ENCODE measurements at regions not wholly inside any gene's neighbourhood (a gene's known extent, or its start where the extent isn't known, plus 50 kb on each side); places are given as distances from the start of the nearest gene placed in this dataset.

- Histone ChIP-seq H3K79me2 (ENCODE audit: control insufficient read depth, insufficient read depth, low read length, unreplicated experiment) (no peaks in the 10 kb centered on the region), H3K27ac (ENCODE audit: low read depth, low read length) (no peak overlapping the region), H3K4me1 (ENCODE audit: control insufficient read depth, insufficient read depth, low read length, unreplicated experiment) (no peaks in the 10 kb centered on the region), H3K36me3 (ENCODE audit: insufficient read depth, low read length) (no peaks in the 10 kb centered on the region), H3K27me3 (ENCODE audit: insufficient read depth, low read length) (no peaks in the 10 kb centered on the region), H3K4me3 (ENCODE audit: low read depth, low read length) (no peak overlapping the region), H2AFZ (ENCODE audit: low read length, unreplicated experiment) (no peak overlapping the region)
These were observed 67.9 kb downstream of the KLHDC7A start for GRCh38 chr1:18548643-18549042.

GRCh38 chr1:18549106-18549505 lies 68.4 kb downstream of the KLHDC7A start:
- H3K27ac ChIP-seq (ENCODE audit: low read depth, low read length), result no peak overlapping the region
- no peaks in the 10 kb centered on the region for H3K27me3 ChIP-seq (ENCODE audit: insufficient read depth, low read length)
- H3K36me3 ChIP-seq (ENCODE audit: insufficient read depth, low read length), result no peaks in the 10 kb centered on the region
- H3K4me1 ChIP-seq (ENCODE audit: control insufficient read depth, insufficient read depth, low read length, unreplicated experiment), result no peaks in the 10 kb centered on the region
- no peak overlapping the region for H3K4me3 ChIP-seq (ENCODE audit: low read depth, low read length)
- no peak overlapping the region for H2AFZ ChIP-seq (ENCODE audit: low read length, unreplicated experiment)
- H3K79me2 ChIP-seq (ENCODE audit: control insufficient read depth, insufficient read depth, low read length, unreplicated experiment), result no peaks in the 10 kb centered on the region

- H3K27ac ChIP-seq (ENCODE audit: low read depth, low read length), result no peak overlapping the region
- no peaks in the 10 kb centered on the region for H3K27me3 ChIP-seq (ENCODE audit: insufficient read depth, low read length)
- no peaks in the 10 kb centered on the region for H3K36me3 ChIP-seq (ENCODE audit: insufficient read depth, low read length)
- H3K79me2 ChIP-seq (ENCODE audit: control insufficient read depth, insufficient read depth, low read length, unreplicated experiment), result no peaks in the 10 kb centered on the region
- H3K4me1 ChIP-seq (ENCODE audit: control insufficient read depth, insufficient read depth, low read length, unreplicated experiment), result no peaks in the 10 kb centered on the region
- no peak overlapping the region for H3K4me3 ChIP-seq (ENCODE audit: low read depth, low read length)
- no peak overlapping the region for H2AFZ ChIP-seq (ENCODE audit: low read length, unreplicated experiment)
These were observed 69.2 kb downstream of the KLHDC7A start for GRCh38 chr1:18549906-18550305.

- Histone ChIP-seq H3K4me3 (ENCODE audit: low read depth, low read length) (no peak overlapping the region), H3K27me3 (ENCODE audit: insufficient read depth, low read length) (peaks cover 4% of the 10 kb centered on the region; the same call in 1 of the 2 replicates), H2AFZ (ENCODE audit: low read length, unreplicated experiment) (no peak overlapping the region), H3K36me3 (ENCODE audit: insufficient read depth, low read length) (no peaks in the 10 kb centered on the region), H3K27ac (ENCODE audit: low read depth, low read length) (no peak overlapping the region), H3K4me1 (ENCODE audit: control insufficient read depth, insufficient read depth, low read length, unreplicated experiment) (no peaks in the 10 kb centered on the region), H3K79me2 (ENCODE audit: control insufficient read depth, insufficient read depth, low read length, unreplicated experiment) (no peaks in the 10 kb centered on the region)
These were observed 71.9 kb downstream of the KLHDC7A start for GRCh38 chr1:18552631-18553030.

GRCh38 chr1:18553388-18553787 lies 72.7 kb downstream of the KLHDC7A start:
- Histone ChIP-seq H3K4me3 (ENCODE audit: low read depth, low read length) (no peak overlapping the region), H3K4me1 (ENCODE audit: control insufficient read depth, insufficient read depth, low read length, unreplicated experiment) (no peaks in the 10 kb centered on the region), H2AFZ (ENCODE audit: low read length, unreplicated experiment) (no peak overlapping the region), H3K36me3 (ENCODE audit: insufficient read depth, low read length) (no peaks in the 10 kb centered on the region), H3K27ac (ENCODE audit: low read depth, low read length) (no peak overlapping the region), H3K27me3 (ENCODE audit: insufficient read depth, low read length) (peaks cover 12% of the 10 kb centered on the region), H3K79me2 (ENCODE audit: control insufficient read depth, insufficient read depth, low read length, unreplicated experiment) (no peaks in the 10 kb centered on the region)

- no peaks in the 10 kb centered on the region for H3K79me2 ChIP-seq (ENCODE audit: control insufficient read depth, insufficient read depth, low read length, unreplicated experiment)
- no peaks in the 10 kb centered on the region for H3K4me1 ChIP-seq (ENCODE audit: control insufficient read depth, insufficient read depth, low read length, unreplicated experiment)
- H3K27ac ChIP-seq (ENCODE audit: low read depth, low read length), result no peak overlapping the region
- H2AFZ ChIP-seq (ENCODE audit: low read length, unreplicated experiment), result no peak overlapping the region
- no peaks in the 10 kb centered on the region for H3K36me3 ChIP-seq (ENCODE audit: insufficient read depth, low read length)
- H3K4me3 ChIP-seq (ENCODE audit: low read depth, low read length), result no peak overlapping the region
- H3K27me3 ChIP-seq (ENCODE audit: insufficient read depth, low read length), result peaks cover 19% of the 10 kb centered on the region
These were observed 73.4 kb downstream of the KLHDC7A start for GRCh38 chr1:18554099-18554498.

GRCh38 chr1:18554597-18554996 lies 73.9 kb downstream of the KLHDC7A start:
- Histone ChIP-seq H3K79me2 (ENCODE audit: control insufficient read depth, insufficient read depth, low read length, unreplicated experiment) (no peaks in the 10 kb centered on the region), H2AFZ (ENCODE audit: low read length, unreplicated experiment) (no peak overlapping the region), H3K4me1 (ENCODE audit: control insufficient read depth, insufficient read depth, low read length, unreplicated experiment) (no peaks in the 10 kb centered on the region), H3K27me3 (ENCODE audit: insufficient read depth, low read length) (peaks cover 22% of the 10 kb centered on the region), H3K27ac (ENCODE audit: low read depth, low read length) (no peak overlapping the region), H3K4me3 (ENCODE audit: low read depth, low read length) (no peak overlapping the region), H3K36me3 (ENCODE audit: insufficient read depth, low read length) (no peaks in the 10 kb centered on the region)

GRCh38 chr1:18555036-18555435 lies 74.3 kb downstream of the KLHDC7A start:
- no peaks in the 10 kb centered on the region for H3K36me3 ChIP-seq (ENCODE audit: insufficient read depth, low read length)

GRCh38 chr1:18556364-18556763 lies 74.3 kb upstream of the PAX7 start:
- no peaks in the 10 kb centered on the region for H3K79me2 ChIP-seq (ENCODE audit: control insufficient read depth, insufficient read depth, low read length, unreplicated experiment)
- no peaks in the 10 kb centered on the region for H3K36me3 ChIP-seq (ENCODE audit: insufficient read depth, low read length)
- peaks cover 32% of the 10 kb centered on the region for H3K27me3 ChIP-seq (ENCODE audit: insufficient read depth, low read length)
- H2AFZ ChIP-seq (ENCODE audit: low read length, unreplicated experiment), result no peak overlapping the region
- H3K4me1 ChIP-seq (ENCODE audit: control insufficient read depth, insufficient read depth, low read length, unreplicated experiment), result no peaks in the 10 kb centered on the region
- H3K27ac ChIP-seq (ENCODE audit: low read depth, low read length), result no peak overlapping the region
- no peak overlapping the region for H3K4me3 ChIP-seq (ENCODE audit: low read depth, low read length)

More at GRCh38 chr1:18555036-18555435, 74.3 kb downstream of the KLHDC7A start:
- Histone ChIP-seq H3K27ac (ENCODE audit: low read depth, low read length) (no peak overlapping the region), H2AFZ (ENCODE audit: low read length, unreplicated experiment) (no peak overlapping the region), H3K4me1 (ENCODE audit: control insufficient read depth, insufficient read depth, low read length, unreplicated experiment) (no peaks in the 10 kb centered on the region), H3K27me3 (ENCODE audit: insufficient read depth, low read length) (peaks cover 25% of the 10 kb centered on the region), H3K79me2 (ENCODE audit: control insufficient read depth, insufficient read depth, low read length, unreplicated experiment) (no peaks in the 10 kb centered on the region), H3K4me3 (ENCODE audit: low read depth, low read length) (no peak overlapping the region)

GRCh38 chr1:18557621-18558465 lies 72.8 kb upstream of the PAX7 start:
- no peaks in the 10 kb centered on the region for H3K79me2 ChIP-seq (ENCODE audit: control insufficient read depth, insufficient read depth, low read length, unreplicated experiment)
- H2AFZ ChIP-seq (ENCODE audit: low read length, unreplicated experiment), result no peak overlapping the region
- H3K4me3 ChIP-seq (ENCODE audit: low read depth, low read length), result no peak overlapping the region
- no peaks in the 10 kb centered on the region for H3K36me3 ChIP-seq (ENCODE audit: insufficient read depth, low read length)
- H3K27me3 ChIP-seq (ENCODE audit: insufficient read depth, low read length), result peaks cover 39% of the 10 kb centered on the region
- H3K4me1 ChIP-seq (ENCODE audit: control insufficient read depth, insufficient read depth, low read length, unreplicated experiment), result no peaks in the 10 kb centered on the region
- H3K27ac ChIP-seq (ENCODE audit: low read depth, low read length), result no peak overlapping the region

- Histone ChIP-seq H3K4me3 (ENCODE audit: low read depth, low read length) (no peak overlapping the region), H2AFZ (ENCODE audit: low read length, unreplicated experiment) (no peak overlapping the region), H3K27ac (ENCODE audit: low read depth, low read length) (no peak overlapping the region), H3K27me3 (ENCODE audit: insufficient read depth, low read length) (peaks cover 51% of the 10 kb centered on the region), H3K79me2 (ENCODE audit: control insufficient read depth, insufficient read depth, low read length, unreplicated experiment) (no peaks in the 10 kb centered on the region), H3K4me1 (ENCODE audit: control insufficient read depth, insufficient read depth, low read length, unreplicated experiment) (no peaks in the 10 kb centered on the region), H3K36me3 (ENCODE audit: insufficient read depth, low read length) (no peaks in the 10 kb centered on the region)
These were observed 70.0 kb upstream of the PAX7 start for GRCh38 chr1:18560692-18561091.
